ENCODE measurements at regions not wholly inside any gene's neighbourhood (a gene's known extent, or its start where the extent isn't known, plus 50 kb on each side); places are given as distances from the start of the nearest gene placed in this dataset.

DNA sequence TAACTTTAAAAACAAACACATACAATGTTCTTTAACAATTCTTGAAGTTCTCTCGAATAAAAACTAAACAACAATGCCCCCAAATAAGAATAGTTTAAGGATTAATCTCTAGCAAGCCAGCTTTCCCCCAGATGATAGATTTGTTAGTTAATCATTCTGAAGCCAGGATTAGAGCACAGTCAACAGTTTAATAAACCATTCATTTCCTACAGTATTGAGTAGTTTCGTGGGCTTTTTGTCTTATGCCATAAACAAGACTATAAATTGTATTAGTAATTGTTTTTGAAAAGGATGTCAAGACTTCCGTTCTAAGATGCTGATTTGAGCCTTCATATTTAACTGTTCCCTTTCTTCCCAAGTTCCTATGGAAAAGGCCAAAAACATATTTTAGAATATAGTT, 136.6 kb downstream of the PIK3R1 start:
- no peak for DNase-seq

DNA sequence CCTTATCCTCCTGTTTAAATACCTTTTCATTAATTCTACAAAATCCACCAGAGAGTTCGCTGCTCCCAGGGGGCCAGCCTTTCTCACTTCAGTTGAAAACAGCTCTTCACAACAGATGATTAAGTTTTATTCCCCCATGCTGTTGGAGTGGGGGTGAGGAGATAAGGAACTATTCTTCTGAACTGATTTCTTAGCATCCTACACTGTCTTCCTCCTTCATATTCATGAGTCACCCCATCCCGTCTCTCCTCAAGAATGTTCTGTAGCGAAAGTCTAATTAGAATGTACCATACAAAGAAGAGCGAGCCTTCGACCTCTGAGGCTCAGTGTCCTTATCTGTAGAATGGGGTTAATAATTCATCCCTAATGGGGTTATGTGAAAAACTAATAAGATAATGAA, 138.0 kb downstream of the PIK3R1 start:
- DNase-seq: no peak

DNA sequence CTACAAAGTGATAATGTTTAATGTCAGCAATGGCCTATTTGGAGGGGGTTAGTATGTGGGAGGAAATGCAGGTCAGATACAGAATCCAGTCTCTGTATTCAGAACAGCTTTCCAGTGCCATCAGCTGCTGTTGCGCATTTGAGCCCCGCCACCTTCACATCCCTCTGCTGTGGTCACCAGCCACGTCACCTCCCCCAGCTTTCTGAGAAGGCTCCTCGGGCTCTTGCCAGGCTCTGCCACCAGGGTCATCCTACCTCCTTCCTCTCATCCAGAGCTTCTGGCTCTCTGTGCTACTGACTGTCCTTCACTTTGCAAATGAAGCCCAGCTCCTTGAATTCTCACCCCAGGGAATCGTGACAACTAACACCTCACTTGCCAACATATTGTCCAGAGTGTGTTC, 138.8 kb downstream of the PIK3R1 start:
- DNase-seq: no peak

DNA sequence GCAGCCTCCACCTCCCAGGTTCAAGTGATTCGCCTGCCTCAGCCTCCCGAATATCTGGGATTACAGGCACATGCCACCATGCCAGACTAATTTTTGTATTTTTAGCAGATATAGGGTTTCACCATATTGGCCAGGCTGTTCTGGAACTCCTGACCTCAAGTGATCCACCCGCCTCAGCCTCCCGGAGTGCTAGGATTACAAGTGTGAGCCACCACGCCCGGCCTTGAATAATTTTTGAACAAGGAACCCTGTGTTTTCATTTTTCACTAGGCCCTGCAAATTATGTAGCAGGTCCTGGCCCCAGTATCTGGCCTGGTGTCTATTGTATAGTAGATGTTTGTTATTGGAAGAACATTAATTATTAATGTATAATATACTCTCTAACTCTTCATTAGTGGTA, 140.7 kb downstream of the PIK3R1 start:
- DNase-seq: no peak

DNA sequence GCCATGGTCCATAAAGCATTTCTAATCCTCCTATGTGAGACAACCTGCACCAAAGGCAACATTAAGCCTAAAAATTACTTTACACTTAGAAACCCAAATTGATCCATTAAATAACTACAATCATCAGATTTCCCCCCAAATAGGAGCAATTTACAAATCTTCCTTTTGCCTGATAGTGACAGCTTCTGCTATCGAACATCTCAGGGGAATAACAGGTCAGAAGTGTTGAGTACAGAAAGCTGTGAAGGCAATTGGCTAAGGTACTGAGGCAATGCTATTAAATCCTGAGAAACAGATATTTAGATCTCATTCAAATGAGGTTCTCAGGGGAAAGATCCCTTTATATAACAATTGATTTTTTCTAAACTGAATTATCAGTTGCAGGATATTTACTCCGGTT, 141.1 kb downstream of the PIK3R1 start:
- no peak for DNase-seq

DNA sequence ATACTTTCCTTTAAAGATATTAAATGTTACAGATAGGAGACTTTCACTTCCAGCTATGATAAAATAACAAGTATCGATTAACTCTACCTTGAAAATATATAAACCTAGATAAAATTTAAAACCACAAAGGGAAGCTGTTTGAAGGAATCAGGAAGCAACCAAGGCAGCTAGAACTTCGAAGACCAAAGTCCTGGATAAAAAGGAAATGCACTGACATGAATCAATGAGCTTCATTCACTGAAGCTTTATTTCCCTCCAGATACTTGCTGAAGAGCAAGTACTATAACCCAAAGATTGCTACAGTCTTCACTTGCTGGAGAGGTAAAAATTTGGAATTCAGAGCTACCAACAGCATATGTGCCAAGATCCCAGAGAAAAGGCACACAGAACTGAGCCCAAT, 144.1 kb downstream of the PIK3R1 start:
- DNase-seq: no peak

DNA sequence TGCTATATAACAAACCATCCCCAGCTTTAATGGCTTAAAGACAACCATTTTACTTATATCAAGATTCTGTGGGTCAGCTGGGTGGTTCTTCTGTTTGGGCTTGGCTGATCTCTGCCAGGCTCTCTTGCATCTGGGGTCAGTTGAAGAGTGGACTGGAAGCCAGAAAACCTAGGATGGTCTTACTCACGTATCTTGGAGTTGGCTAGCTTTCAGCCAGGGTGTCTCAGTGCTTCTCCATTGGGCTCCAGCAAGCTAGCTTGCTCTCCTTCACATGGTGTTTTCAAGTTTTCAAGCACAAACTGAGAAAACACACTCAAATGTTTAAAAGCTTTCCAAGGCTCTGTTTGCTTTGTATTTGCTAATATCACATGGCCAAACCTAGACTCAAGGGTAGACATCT, 146.8 kb downstream of the PIK3R1 start:
- DNase-seq: no peak

DNA sequence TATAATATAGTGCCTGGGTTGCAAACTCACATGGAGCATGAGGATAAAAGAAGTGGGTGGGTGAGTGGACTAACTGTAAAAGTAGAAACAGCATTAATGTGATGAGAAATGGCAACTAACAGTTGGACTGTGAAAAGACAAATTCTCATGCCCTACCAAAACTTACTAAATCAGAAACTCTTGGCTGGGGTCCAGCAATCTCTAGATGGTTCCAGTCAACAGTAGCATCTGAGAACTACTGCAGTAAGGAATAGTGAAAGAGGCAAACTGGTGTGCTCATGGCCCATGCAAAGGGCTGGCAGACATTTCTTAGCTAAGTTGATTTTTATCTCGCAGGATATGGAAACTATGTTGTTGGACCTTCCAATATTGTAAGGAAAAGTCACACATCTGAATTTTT, 150.3 kb downstream of the PIK3R1 start:
- no peak for DNase-seq

DNA sequence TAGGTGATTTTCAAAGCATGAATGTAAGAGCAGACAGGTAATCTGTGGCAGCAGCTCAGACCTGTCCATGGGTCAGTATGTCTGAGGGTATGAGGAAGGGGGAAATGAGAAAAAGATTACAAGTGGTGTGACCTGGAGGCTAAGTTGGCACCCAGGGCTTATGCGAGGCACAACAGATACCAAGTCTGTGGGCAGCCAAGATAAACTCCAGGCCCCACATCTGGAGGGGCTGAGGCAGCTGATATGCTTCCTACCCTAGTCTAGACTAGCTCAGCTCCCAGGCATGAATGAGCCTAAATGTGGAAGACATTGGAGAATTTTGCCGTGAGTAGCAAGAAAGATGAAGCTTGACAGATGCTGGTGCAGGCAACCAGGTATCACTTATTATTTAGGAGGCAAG, 151.7 kb downstream of the PIK3R1 start:
- no peak for DNase-seq

DNA sequence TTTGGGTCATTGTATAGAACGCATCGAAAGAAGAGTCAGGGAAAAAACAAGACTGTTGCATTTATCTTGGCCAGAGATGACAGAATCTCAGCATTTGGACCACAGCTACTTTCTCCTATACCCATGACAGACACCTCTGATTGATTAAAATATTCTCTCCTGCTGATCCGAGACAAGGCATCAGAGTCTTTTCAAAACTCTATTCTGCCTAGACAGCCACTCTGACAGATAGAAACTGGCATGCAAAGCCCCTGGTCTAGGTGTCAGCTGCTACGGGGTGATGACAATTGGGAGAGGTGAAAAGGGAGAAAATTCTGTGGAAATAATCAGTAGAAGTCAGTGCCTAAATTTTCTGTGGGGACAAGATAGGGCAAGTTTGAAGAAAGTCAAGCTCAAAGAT, 152.2 kb downstream of the PIK3R1 start:
- no peak for DNase-seq

DNA sequence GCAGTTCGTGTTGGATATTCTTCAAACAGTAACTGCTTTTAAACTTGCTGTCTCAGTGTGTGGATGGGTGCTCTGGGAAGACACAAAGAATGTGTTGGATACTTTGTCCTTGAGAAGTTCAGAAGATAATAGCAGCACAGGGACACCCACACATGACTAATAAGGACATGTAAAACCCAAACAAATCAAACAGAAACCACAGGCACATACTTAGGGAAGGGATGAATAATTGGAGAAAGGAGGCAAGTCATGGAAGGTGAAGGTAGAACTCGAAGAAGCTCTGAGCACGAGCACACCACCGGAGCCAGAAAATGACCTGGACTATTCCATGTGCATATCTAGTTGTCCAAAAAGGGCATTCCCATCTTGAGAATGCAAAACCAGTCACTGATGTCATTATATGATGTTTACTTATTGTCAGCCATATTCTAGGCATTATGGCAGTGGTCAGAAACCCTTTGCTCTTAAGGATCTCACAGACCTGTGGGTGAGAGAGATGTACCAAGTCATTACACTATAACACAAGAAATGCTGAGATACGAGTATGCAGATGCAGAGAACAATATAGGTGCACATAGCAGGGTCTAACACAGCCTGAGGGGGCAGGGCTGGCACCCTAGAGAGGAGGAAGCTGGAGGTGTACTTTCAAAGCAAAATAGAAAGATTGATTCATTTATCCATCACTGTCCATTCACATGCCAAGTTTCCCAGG, 152.9 kb downstream of the PIK3R1 start:
- no peak for DNase-seq

DNA sequence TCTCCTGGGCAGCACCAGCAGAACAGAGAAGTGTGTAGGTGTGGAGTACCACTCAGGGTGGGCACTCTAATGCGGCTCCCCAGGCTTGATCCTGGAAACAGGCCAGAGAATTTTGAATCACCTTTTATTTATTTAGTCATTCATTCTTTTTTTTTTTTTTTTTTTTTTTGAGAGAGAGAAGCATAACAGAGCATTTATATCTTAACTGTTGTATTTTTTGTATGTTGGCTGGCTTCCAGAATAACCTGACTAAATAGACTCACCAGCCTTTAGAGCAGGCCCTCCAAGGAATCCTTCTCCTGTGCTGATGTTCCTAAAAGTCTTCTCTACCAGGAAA, 153.4 kb downstream of the PIK3R1 start:
- no peak for DNase-seq

DNA sequence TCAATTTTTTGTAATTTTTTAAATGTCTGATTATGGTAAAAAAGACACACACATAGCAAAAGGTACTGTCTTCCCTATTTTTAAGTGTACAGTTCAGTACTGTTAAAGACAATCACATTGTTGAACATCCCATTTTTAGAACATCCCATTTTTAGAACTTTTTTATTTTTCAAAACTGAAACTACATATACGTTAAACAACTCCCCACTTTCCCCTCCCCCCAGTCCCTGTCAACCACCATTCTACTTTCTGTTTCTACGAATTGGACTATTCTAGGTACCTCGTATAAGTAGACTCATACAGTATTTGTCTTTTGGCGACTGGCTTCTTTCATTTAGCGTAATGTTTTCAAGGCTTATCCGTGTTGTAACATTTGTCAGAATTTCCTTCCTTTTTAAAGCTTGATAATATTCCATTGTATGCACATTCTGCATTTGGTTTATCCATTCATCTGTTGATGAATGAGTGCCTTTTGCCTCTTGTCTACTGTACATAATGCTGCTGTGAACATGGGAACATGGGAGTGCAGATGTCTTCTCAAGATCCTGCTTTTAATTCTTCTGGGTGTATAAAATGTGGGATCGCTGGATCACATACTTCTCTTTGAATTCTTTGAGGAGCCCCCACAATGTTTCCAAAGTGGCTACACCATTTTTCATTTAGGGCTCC, 154.0 kb downstream of the PIK3R1 start:
- no peak for DNase-seq

DNA sequence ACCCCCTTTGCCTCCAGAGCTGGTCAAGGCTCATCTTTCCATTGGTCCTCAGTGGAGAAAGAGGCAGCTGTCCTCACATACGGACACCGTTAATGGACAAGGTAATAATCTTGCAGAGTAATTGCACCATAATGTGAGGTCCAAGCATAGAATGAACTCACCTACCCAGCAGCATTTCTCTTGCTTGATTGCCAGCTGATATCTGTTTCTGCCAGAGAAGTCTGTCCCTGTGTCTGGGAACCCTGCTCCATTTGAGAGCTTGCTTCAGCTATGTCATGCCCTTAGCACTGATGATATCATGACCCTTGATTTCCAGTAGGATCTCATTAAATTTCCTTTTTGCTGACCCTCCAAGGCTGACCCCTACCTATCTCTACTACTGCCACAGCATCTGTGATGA, 154.6 kb downstream of the PIK3R1 start:
- DNase-seq: no peak

DNA sequence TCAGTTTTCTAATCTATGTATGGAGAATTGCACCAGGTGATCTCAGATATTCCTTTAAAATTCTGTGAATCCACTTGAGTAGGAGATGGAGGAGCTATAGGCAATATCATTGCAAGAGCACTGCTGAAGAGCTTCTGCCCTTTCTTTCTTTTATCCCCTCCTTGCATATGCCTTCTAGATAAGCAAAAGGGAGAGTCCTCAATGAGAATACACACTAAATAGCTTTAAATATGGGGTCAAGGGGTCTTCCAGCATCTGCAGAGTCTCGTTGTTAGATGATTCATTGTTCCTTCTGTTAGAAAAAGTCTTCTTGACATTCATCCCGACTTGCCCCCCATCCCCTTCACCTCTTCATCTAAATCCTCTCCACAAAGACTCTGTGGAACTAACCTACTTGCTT, 156.1 kb downstream of the PIK3R1 start:
- no peak for DNase-seq

DNA sequence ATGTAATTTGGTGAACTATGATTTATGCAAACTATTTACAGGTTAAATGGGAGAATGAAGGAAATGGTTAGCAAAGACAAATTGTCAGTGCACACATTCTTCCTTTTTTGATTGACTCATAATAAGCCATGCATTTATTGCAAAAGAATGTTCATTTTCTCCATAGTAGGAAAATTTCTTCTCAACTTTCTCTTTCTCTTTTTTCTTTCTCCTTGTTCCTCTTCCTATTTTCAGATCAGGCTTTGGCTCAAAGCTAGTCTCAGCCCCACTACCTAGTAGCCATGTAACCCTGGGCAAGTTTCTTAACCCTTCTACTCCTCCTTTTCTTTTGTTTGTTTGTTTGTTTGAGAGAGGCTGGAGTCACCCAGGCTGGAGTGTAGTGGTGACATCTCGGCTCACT, 156.6 kb downstream of the PIK3R1 start:
- no peak for DNase-seq

DNA sequence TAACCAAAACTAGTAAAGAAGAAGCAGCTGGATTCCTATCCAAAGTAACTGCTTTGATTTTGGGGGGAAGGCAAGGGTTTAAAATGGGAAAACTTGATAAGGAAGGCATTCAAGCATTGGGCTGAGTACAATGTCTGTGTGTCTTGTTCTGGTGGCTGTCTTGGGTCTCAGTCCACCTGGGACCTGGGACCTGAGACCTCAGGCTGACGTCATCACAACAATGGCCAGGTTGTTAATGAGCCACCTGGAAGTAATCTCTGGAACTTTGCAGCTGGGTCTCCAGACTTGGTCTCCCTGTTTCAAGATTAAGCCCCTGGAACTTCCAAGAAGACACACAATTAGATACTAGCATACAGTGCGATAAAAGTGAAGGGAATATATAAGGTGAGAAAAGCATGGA, 157.5 kb downstream of the PIK3R1 start:
- DNase-seq: no peak

DNA sequence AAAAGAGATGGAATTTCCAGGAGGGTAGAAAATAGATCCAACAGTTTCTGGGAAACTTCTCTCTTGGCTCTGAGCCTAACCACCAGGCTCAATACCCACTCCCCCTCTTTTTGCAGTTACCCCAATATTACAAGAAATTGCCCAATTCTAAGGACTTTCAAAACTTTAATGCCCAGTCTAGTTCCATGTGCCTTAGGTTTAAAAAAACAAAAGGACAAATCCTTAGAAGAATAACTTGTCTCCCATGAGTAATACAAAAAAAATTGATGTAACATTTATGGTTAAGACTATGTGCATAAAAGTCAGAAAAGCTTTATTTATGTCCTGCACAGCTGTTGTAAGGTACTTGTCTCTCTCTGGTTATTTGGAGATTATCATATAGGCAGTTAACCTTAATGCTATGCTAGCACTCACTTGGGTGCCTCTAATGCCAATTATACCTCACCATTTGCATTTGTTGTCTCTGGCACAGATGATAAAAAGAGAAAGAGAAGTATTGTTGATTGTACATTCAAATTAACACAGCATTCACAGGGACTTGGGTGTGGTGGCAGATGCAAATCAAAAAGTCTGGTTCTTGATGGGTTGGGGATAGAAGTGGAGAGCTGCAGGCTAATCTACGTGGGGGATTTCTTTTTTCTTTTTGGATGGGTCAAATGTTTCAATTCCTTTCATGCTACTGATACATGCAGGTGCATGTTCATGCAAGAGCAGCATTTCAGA, 159.4 kb downstream of the PIK3R1 start:
- DNase-seq: no peak

DNA sequence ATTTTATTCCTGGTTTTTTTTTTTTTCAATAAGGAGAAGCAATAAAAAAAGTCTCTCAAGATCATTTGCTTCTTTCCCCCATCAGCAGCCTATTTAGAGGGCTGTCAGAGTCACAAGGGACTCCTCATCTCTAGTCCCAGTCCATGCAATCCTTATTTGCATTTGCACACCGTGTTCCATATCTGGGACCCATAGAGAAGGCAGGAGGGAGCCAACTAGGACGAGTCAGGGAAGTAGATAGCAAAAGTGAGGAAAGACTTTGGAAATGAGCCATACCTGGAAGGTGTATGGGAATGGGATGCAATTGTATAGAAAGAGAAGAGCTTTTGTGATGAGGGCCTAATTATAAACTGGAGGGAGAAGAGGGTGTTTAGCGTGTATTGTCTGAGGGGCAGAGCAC, 160.0 kb downstream of the PIK3R1 start:
- DNase-seq: no peak

DNA sequence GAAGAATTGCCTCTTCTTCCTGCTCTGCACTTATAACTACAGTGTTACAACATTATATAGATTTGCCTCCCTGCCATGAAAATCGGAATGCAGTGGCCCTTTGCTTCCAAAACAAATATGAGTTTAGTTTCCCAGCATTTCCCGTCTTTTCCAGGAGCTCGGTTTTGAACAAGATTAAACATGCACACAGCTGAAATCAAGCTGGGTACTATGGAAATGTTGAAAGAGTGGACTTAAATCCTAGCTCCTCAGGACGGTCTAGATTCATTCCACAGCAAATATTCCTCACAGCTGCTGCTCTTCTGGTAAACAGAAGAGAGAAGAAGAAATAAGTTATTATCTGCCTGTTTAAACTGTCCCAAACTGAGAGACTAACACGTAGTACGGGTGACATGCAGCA, 161.4 kb downstream of the PIK3R1 start:
- DNase-seq: no peak

DNA sequence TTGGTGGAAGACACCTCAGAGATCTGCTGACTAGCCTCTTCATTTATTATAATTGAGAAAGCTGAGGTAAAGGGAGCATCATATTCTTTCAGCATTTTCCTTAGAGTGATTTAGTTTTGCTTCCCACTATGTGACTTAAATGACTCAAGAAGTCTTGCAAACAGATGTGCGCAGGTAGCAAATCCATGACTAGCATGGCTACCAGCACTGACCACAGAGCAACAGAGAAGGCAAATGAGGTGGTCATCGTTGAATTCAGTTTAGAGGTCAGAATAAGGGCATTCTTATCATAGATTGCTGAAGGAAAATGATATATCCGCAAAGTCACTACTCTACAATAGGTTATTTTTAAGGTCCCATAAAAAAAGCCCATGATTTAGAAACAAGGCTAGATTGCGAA, 162.2 kb downstream of the PIK3R1 start:
- no peak for DNase-seq

DNA sequence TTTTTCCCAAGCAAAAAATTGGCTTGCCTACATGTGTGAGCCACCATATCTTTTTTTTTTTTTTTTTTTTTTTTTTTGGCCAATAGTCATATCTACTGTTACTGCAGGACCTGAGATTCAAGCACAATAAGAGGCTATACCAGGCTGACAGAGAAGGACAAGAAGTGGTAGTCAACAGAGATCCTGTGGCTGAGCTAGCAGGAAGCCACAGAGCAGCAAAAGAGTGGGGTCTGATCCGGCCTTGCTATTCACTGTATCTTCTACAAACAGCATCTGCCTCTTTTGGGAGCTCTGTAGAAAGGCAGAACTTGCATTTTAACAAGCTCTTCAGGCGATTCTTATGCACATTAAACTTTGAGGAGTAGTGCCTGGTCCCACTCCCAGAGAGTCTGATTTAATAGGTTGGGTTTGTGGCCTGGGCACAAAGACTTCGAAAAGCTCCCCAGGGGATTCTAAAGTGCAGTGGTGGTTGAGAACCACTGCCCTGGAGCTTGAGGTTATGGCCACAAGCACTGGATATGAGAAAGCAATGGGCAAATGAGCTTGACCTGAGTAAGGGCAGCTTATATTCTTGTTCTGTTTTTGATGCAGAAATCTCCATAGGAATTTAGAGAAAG, 162.8 kb downstream of the PIK3R1 start:
- DNase-seq: no peak

DNA sequence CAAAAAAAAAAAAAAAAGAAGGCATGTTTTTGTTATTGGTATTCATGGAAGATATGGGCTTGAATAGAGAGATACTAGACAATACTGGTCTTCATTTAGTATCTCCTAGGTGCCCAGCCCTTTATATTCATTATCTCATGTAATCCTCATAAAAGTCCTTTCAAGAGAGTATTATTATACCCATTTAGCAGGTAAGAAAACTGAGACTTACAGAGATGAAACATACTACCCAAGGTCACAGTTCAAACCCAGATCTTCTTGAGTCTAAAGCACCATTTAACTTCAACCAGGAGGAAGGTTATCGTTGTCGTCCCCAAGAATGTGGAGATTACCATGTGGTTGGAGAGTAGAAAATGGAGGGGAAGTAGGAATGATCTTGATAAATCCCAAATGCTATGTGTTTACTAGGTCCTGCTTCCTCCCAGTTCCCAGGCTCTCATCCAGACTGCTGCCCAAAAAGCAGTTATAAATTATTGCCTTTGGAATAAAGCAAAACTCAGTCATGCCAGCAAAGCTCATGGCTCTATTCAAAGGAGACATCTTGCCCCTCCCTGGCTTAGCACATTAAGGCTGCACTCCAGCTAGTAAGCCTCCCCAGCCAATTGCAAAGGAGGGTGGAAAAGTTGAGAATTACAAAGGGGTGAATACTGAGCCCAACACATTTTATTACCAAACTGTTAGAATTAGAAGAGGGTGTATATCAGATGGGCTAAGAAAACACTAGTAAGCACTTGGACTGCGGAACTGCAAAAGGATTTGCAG, 163.9 kb downstream of the PIK3R1 start:
- no peak for DNase-seq

Measured in activated CD4-positive, CD25-positive, alpha-beta regulatory T cell treated with anti-CD3 and anti-CD28 coated beads, Interleukin-2, amount 50 U/mL, for 72 hours (primary cell).